ENCODE measurements at regions not wholly inside any gene's neighbourhood (a gene's known extent, or its start where the extent isn't known, plus 50 kb on each side); places are given as distances from the start of the nearest gene placed in this dataset.
"Not testable (repeated sequence)": the region's sequence is repeated elsewhere in the genome, so short reads cannot be mapped to it uniquely, and the experiment has no call there.

- peaks cover 2% of the 10 kb centered on the region; the same call in 1 of the 2 replicates for H3K27me3 Mint-ChIP-seq (ENCODE audit: low read depth)
- no peak overlapping the region for H3K4me3 Mint-ChIP-seq
- H3K9me3 Mint-ChIP-seq, result peaks cover 18% of the 10 kb centered on the region
- H3K4me1 Mint-ChIP-seq, result peaks cover 25% of the 10 kb centered on the region
- TF ChIP-seq ZSCAN18 (CRISPR knock-in tag; IDR thresholded peaks at IDR 0.05) (no peak), RELA (CRISPR knock-in tag; IDR thresholded peaks at IDR 0.05; ENCODE audit: borderline replicate concordance) (no peak), NFE2L1 (CRISPR knock-in tag; IDR thresholded peaks at IDR 0.05) (no peak), ZNF219 (CRISPR knock-in tag; IDR thresholded peaks at IDR 0.05; ENCODE audit: borderline replicate concordance) (no peak), ZNF532 (CRISPR knock-in tag; IDR thresholded peaks at IDR 0.05; ENCODE audit: borderline replicate concordance) (no peak), EMX1 (CRISPR knock-in tag; IDR thresholded peaks at IDR 0.05) (no peak), ATF1 (CRISPR knock-in tag; IDR thresholded peaks at IDR 0.05) (no peak), IRF2 (CRISPR knock-in tag; IDR thresholded peaks at IDR 0.05; ENCODE audit: borderline replicate concordance, low read depth) (no peak), USF1 (CRISPR knock-in tag; IDR thresholded peaks at IDR 0.05) (no peak), NFATC4 (CRISPR knock-in tag; IDR thresholded peaks at IDR 0.05) (no peak), MLX (CRISPR knock-in tag; IDR thresholded peaks at IDR 0.05) (no peak), KAT7 (CRISPR knock-in tag; IDR thresholded peaks at IDR 0.05; ENCODE audit: borderline replicate concordance) (no peak), NR1H2 (CRISPR knock-in tag; IDR thresholded peaks at IDR 0.05) (no peak), ZNF423 (CRISPR knock-in tag; IDR thresholded peaks at IDR 0.05) (no peak), HMGXB4 (CRISPR knock-in tag; IDR thresholded peaks at IDR 0.05) (no peak), JUN (CRISPR knock-in tag; IDR thresholded peaks at IDR 0.05) (no peak)
- POLR2A ChIA-PET, result no interaction called here
- CTCF ChIA-PET, result interaction anchor here (0.7 to 1.4 kb wide), 2 partner anchors 50 to 226 kb away, joined by 3 to 6 read pairs; no protein-coding TSS in a partner anchor
- H3K36me3 Mint-ChIP-seq, result no peaks in the 10 kb centered on the region
- ATAC-seq (no peak), DNase-seq (ENCODE audit: low spot score) (no peak)
- H3K27ac Mint-ChIP-seq, result no peak overlapping the region
Measured at GRCh38 chr1:117760485-117760884, 154.6 kb downstream of the TENT5C start.

GRCh38 chr1:117767756-117768155 lies 161.7 kb downstream of the GDAP2 start:
- POLR2A ChIA-PET; H3K4me3 Mint-ChIP-seq; H3K4me1 Mint-ChIP-seq; CTCF ChIA-PET; DNase-seq (ENCODE audit: low spot score); H3K27me3 Mint-ChIP-seq (ENCODE audit: low read depth); H3K27ac Mint-ChIP-seq; ATAC-seq: not testable (repeated sequence)
- peaks cover 70% of the 10 kb centered on the region for H3K9me3 Mint-ChIP-seq
- H3K36me3 Mint-ChIP-seq, result peaks cover 34% of the 10 kb centered on the region

Data from WTC11 (cell line).